ENCODE measurements at regions not wholly inside any gene's neighbourhood (a gene's known extent, or its start where the extent isn't known, plus 50 kb on each side); places are given as distances from the start of the nearest gene placed in this dataset.

GRCh38 chr14:97943619-97944018 lies 1146.4 kb downstream of the VRK1 start:
- TF ChIP-seq RAD21 (IDR thresholded peaks at IDR 0.05; ENCODE audit: low read length) (no peak), CTCF (conservative IDR thresholded peaks at IDR 0.05; ENCODE audit: low read depth, low read length) (no peak), POLR2A (IDR thresholded peaks at IDR 0.05; ENCODE audit: low read depth, low read length) (no peak), RFX5 (IDR thresholded peaks at IDR 0.05; ENCODE audit: low read depth, low read length) (no peak), USF2 (IDR thresholded peaks at IDR 0.05; ENCODE audit: low read depth, low read length) (no peak), CEBPB (IDR thresholded peaks at IDR 0.05; ENCODE audit: low read depth, low read length) (no peak), BHLHE40 (IDR thresholded peaks at IDR 0.05; ENCODE audit: low read depth, low read length) (no peak), FOS (IDR thresholded peaks at IDR 0.05; ENCODE audit: low read depth, low read length) (no peak), MXI1 (IDR thresholded peaks at IDR 0.05; ENCODE audit: borderline replicate concordance, low read depth, low read length) (no peak), SMC3 (IDR thresholded peaks at IDR 0.05; ENCODE audit: low read depth, low read length) (no peak), MAFK (IDR thresholded peaks at IDR 0.05; ENCODE audit: low read depth, low read length) (no peak), CHD1 (IDR thresholded peaks at IDR 0.05; ENCODE audit: low read depth, low read length) (no peak), RCOR1 (IDR thresholded peaks at IDR 0.05; ENCODE audit: insufficient replicate concordance, low read length) (no peak), ELK1 (IDR thresholded peaks at IDR 0.05; ENCODE audit: borderline replicate concordance, low read depth, low read length) (no peak)

All from IMR-90 (cell line).